ENCODE measurements at regions not wholly inside any gene's neighbourhood (a gene's known extent, or its start where the extent isn't known, plus 50 kb on each side); places are given as distances from the start of the nearest gene placed in this dataset.
"Not testable (repeated sequence)": the region's sequence is repeated elsewhere in the genome, so short reads cannot be mapped to it uniquely, and the experiment has no call there.

GRCh38 chr7:102721-103120 is 89.7 kb upstream of the FAM20C start:
- no peak for DNase-seq

GRCh38 chr7:103981-104380 is 88.4 kb upstream of the FAM20C start:
- not testable (repeated sequence) for DNase-seq

GRCh38 chr7:105002-105401 is 87.4 kb upstream of the FAM20C start:
- no peak for DNase-seq

GRCh38 chr7:106356-106755 is 86.0 kb upstream of the FAM20C start:
- DNase-seq = no peak

- no peak for DNase-seq
These were observed 85.1 kb upstream of the FAM20C start for GRCh38 chr7:107233-107632.

GRCh38 chr7:107907-108306 is 84.5 kb upstream of the FAM20C start:
- no peak for DNase-seq

- no peak for DNase-seq
These were observed 83.3 kb upstream of the FAM20C start for GRCh38 chr7:109094-109493.

GRCh38 chr7:109898-110556 is 82.3 kb upstream of the FAM20C start:
- DNase-seq = no peak

GRCh38 chr7:110557-111232 is 81.7 kb upstream of the FAM20C start:
- DNase-seq = no peak

GRCh38 chr7:111591-111990 is 80.8 kb upstream of the FAM20C start:
- no peak for DNase-seq

- no peak for DNase-seq
These were observed 79.5 kb upstream of the FAM20C start for GRCh38 chr7:112881-113280.

GRCh38 chr7:115274-115911 is 77.0 kb upstream of the FAM20C start:
- DNase-seq = no peak

- DNase-seq = no peak
These were observed 76.0 kb upstream of the FAM20C start for GRCh38 chr7:116188-116981.

GRCh38 chr7:117836-118614 is 74.3 kb upstream of the FAM20C start:
- DNase-seq = no peak

GRCh38 chr7:118615-119391 is 73.6 kb upstream of the FAM20C start:
- DNase-seq = no peak

GRCh38 chr7:119392-120163 is 72.8 kb upstream of the FAM20C start:
- DNase-seq = no peak

- DNase-seq = no peak
These were observed 72.0 kb upstream of the FAM20C start for GRCh38 chr7:120164-120991.

- no peak for DNase-seq
These were observed 71.2 kb upstream of the FAM20C start for GRCh38 chr7:121002-121785.

- DNase-seq = no peak
These were observed 69.1 kb upstream of the FAM20C start for GRCh38 chr7:123237-123636.

Measured in 8988T (cell line).